ENCODE measurements at regions not wholly inside any gene's neighbourhood (a gene's known extent, or its start where the extent isn't known, plus 50 kb on each side); places are given as distances from the start of the nearest gene placed in this dataset.

- DNase-seq (ENCODE audit: low read depth) = no peak
Observed at GRCh38 chr1:235027076-235027861, 101.4 kb downstream of the TOMM20 start.

DNA sequence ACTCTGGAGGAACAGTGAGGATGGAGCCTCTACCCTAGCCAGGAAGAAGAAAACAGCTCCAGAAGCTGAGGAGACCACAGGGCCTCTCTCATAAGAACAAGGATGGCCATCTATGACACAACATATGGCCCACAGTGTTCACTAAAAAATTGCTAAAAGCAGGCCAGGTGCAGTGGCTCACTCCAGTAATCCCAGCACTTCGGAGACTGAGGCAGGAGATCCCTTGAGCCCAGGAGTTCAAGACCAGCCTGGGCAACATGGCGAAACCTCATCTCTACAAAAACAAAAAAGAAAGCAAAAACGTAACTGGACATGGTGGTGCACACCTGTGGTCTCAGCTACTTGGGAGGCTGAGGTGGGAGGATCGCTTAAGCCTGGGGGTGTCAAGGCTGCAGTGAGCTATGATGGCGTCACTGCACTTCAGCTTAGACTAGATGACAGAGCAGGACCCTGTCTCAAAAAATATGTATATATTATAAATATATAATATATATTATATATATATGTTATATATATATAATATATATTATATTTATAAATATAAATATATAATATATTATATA is 103.1 kb downstream of the TOMM20 start:
- DNase-seq (ENCODE audit: low read depth) = no peak

GRCh38 chr1:235024711-235025421 is 103.8 kb downstream of the TOMM20 start:
- no peak for DNase-seq (ENCODE audit: low read depth)

GRCh38 chr1:235023711-235024439 is 104.8 kb downstream of the TOMM20 start:
- no peak for DNase-seq (ENCODE audit: low read depth)

DNA sequence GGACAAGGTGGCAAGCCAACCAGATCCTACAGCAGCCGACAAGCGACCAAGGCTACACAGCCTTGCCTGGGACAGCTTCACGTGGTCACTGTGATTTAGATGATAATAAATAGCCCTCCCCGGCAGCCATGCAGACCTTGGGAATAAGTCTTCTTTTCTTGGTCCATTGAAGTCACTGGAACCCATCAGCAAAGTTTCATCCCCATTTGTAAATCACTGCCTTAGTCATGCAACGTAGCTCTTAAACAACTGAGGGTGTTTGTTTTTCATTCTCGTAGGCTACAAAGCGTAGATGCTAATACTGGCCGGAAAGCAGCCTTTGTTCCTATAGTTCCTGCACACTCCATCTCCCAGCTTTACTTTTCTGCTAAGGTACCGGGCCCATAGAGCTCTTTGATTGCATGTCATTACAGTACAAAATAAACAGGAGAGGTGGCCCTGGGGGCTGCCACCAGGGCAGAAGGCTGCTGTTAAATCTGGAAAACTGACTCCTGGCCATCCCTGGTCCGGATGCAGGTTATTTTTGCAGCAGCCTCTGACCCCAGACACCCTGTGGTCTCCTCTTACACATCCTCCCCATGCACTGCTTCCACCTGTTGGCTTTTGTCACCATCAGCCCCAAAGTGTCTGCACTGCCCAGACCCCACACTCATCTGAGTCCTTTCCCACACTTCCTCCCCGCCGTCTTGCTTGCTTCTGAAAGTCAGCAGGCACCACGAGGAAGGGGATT is 105.5 kb downstream of the TOMM20 start:
- peak; percentile 53 for DNase-seq (ENCODE audit: low read depth)

DNA sequence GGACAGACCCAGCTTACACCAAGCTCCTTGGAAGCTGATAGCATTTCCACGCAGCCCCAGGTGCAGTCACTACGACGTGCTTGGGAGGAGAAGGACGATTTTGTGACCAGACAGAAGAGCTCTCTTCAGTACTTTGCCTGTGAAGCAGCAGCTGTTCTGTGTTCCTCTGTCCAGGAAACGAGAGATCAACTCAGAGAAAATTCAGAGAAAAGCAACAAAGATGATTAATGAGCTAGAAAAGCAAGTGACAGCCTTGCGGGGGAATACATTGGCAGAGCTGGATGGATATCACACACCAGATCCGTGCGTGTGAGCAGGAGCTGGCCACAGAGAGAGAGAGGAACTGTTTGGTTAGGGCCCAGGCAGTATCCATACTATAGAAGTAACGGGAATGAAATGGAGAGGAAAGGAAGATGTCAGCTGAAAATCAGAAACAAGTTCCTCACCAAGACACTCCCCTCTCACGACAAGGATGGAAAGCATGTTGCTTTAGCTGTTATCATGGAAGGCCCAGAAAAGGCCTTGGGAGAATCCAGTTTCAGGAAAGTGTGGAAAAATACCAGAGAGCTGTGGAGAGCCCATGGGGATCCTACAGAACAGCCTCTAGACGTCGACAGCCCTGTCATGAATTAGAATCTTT is 106.2 kb downstream of the TOMM20 start:
- DNase-seq (ENCODE audit: low read depth) = peak; percentile 32

DNA sequence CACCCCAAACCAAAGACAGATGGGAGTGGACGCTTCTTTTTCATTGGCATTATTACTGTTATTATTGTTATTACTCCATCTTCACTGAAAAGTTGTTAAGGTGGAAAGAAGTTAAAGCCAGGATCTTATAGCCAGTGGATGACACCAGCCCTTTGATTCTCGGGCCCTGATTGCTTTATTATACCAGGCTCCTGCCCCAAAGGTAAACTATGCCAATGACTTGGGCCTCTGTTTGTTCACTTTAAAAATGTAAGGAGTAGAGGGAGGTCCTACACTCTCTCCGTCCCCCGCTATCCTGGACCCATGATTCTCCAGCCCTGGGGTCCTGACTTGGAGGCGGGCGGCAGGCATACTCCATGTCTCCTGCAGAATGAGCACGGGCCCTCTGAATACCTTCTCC is 106.8 kb downstream of the TOMM20 start:
- no peak for DNase-seq (ENCODE audit: low read depth)

DNA sequence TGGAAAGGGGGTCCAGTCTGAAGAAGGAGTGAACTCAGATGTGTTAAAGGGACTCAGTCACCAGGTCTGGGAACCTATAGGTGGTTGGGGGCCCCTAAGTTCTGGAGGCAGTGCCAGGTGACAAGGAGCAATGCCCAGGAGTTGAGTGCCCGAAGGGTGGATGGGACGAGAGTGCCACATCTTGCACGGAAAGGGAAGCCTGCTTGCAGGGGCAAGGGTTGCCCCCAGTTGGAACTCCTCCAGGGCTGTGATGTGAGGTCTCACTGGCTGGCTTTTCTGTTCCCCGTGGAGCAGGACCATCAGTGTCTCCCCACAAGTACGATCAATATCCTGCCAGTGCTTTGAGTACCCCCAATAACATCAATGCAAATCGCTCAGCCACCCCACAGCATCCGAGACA is 107.3 kb downstream of the TOMM20 start:
- no peak for DNase-seq (ENCODE audit: low read depth)

DNA sequence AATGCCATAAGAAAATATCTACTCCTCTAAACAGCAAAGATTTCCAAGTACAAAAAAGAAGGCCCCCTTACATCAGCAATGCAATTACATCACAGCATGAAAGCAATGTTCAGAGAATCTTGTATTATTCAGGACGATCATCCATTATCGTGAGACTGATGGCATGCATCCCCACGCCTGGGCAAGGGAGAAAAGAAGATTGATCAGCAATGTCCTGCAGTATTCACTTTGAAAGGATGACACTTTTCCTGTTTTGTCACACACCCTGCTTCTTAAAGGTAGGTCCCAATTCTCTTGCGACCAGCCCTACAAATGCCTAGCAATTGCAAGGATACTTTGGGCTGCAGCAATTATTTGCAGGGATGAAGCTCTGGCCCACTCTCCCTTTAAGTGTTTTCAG is 108.7 kb downstream of the TOMM20 start:
- no peak for DNase-seq (ENCODE audit: low read depth)

DNA sequence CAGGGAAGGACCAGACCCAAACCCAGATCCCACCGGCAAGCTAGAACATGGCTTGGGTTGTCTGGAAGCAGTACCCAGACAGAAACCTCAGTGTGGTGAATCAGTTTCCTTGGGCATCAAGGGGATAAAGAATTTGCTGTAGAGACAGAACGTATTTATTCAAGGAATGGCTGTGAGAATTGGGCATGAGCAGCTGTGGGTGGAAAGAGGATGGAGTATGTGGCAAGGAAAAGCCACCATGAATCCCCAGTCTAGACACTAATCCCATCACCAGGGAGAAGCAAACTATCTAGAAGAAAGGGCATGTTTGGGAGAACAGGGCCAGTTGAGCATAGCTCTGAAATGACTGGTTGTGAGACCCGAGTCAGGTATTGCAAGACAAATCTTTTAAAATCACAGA is 109.2 kb downstream of the TOMM20 start:
- peak; percentile 43 for DNase-seq (ENCODE audit: low read depth)

- no peak for DNase-seq (ENCODE audit: low read depth)
Observed at GRCh38 chr1:235018720-235019444, 109.8 kb downstream of the TOMM20 start.

DNA sequence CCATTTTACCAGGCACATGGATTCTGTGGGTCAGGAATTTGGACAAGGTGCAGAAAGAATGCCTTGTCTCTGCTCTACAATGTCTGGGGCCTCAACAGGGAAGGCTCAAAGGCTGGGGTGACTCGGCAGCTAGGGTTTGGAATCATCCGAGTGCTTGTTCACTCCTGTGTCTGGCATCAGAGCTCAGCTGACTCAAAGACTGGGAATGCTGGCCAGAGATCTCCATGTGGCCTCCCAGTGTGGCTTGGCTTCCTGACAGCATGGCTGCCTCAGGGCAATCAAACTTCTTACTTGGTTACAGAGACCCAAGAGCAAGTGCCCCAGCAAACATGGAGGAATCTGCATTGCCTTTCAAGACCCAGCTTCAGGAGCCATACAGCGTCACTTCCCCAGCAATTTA is 110.5 kb downstream of the TOMM20 start:
- peak; percentile 92 for DNase-seq (ENCODE audit: low read depth)

DNA sequence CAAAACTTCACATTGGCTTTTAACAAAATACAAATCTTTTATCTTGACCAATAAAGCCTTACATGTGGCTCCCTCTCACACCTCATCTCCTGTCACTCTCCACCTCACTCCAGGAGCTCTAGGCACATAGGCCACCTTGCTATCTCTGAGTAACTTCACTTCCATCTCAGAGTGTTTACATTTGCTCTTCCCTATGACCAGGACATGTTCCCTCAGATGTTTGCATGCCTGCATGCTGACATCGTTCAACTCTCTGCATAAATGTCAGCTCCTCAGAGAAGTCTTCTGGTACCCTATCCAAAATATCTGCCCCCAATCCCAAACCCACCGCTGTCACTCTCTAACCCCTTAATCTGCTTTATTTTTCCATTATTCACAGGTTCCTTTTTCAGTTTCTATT is 110.9 kb downstream of the TOMM20 start:
- DNase-seq (ENCODE audit: low read depth) = no peak

GRCh38 chr1:235017191-235017590 is 111.4 kb downstream of the TOMM20 start:
- DNase-seq (ENCODE audit: low read depth) = no peak

DNA sequence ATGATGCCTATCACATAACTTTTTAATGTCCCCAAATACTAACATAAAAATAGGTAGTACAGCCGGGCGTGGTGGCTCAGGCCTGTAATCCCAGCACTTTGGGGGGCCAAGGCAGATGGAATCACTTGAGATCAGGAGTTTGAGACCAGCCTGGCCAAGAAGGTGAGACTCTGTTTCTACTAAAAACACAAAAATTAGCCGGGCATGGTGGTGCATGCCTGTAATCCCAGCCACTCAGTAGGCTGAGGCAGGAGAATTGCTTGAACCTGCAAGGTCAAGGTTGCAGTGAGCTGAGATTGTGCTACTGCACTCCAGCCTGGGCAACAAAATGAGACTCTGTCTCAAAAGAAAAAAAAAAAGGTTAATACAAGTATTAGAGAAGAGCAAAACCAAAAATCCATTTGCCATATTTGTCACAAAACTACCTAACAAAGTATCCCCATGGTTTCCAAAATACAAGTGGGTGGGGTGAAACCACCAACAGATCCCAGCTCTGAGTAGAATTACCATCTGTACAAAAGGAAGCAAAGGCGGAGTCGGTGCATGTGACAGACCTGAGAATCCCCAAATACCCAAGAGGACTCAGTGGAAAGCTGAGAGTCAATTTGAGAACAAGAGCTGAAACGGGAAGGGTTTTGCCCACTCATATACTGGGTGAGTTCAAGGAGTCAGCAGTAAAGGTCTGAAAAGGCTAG is 113.2 kb downstream of the TOMM20 start:
- no peak for DNase-seq (ENCODE audit: low read depth)

- no peak for DNase-seq (ENCODE audit: low read depth)
Observed at GRCh38 chr1:235014756-235015155, 113.9 kb downstream of the TOMM20 start.

GRCh38 chr1:235013512-235013911 is 115.1 kb downstream of the TOMM20 start:
- DNase-seq (ENCODE audit: low read depth) = no peak

- no peak for DNase-seq (ENCODE audit: low read depth)
Observed at GRCh38 chr1:235012436-235013210, 116.0 kb downstream of the TOMM20 start.
